SK-N-SH (cell line): ENCODE measurements at regions not wholly inside any gene's neighbourhood (a gene's known extent, or its start where the extent isn't known, plus 50 kb on each side); places are given as distances from the start of the nearest gene placed in this dataset.

Experiments used
- CTCF ChIA-PET: fragments of 300-600, 350-600 bp; formaldehyde crosslinking; extraction: SDS; loops from one replicate; lab custom pipeline; 2021; lab: Yijun Ruan, JAX
- POLR2A ChIA-PET: fragments of 350-600 bp; sonication (Branson Sonifier 250); formaldehyde crosslinking; extraction: SDS; loops from one replicate; lab custom pipeline; 2020; ENCODE audit warnings: antibody characterized with exemption, inconsistent platforms; lab: Yijun Ruan, JAX
- DNase-seq: peaks from one replicate; pipeline ENCODE4 v3.0.0; 2012
- H2AFZ ChIP-seq: fragments of 200-600 bp; sonication (generic); 2 replicates; pipeline ENCODE4 v1.8.1; 2016; ENCODE audit warnings: antibody characterized with exemption, mild to moderate bottlenecking, low read depth
- H3F3A ChIP-seq: fragments of 200-600 bp; sonication (generic); replicated peaks from 2 replicates; pipeline ENCODE3; 2016; ENCODE audit warnings: antibody characterized with exemption, mild to moderate bottlenecking; ENCODE audit not compliant: insufficient read depth
- H3K27ac ChIP-seq, 2 experiments: fragments of 200-500 bp in 1 of 2; fragments of 200-600 bp in 1 of 2; sonication (Bioruptor generic) in 1 of 2; sonication (generic), shearing (Covaris generic) in 1 of 2; 2 replicates each; pipeline versions ENCODE4 v1.5.1 to v1.6.1; 2014 to 2016; ENCODE audit warnings: low read depth in 2 of 2, inconsistent platforms in 1 of 2, low read length in 1 of 2, mild to moderate bottlenecking in 1 of 2, mixed read lengths in 1 of 2
- H3K27me3 ChIP-seq: fragments of 200-600 bp; sonication (generic), shearing (Covaris generic); 2 replicates; pipeline ENCODE4 v1.6.1; 2016; ENCODE audit warnings: mixed run types; ENCODE audit not compliant: insufficient read depth
- H3K36me3 ChIP-seq, 2 experiments: fragments of 200-500 bp in 1 of 2; fragments of 200-600 bp in 1 of 2; sonication (Bioruptor generic) in 1 of 2; sonication (generic) in 1 of 2; replicated peaks in 1 of 2; 2 replicates each; pipeline versions ENCODE3 to v1.5.1; 2014 to 2016; ENCODE audit warnings: low read length in 1 of 2, mild to moderate bottlenecking in 1 of 2; ENCODE audit not compliant: insufficient read depth in 2 of 2, control insufficient read depth in 1 of 2
- H3K4me1 ChIP-seq, 2 experiments: fragments of 200-500 bp in 1 of 2; fragments of 200-600 bp in 1 of 2; sonication (Bioruptor generic) in 1 of 2; sonication (generic), shearing (Covaris generic) in 1 of 2; 2 replicates each; pipeline versions ENCODE4 v1.5.1 to v1.6.1; 2014 to 2016; ENCODE audit warnings: low read depth in 1 of 2, low read length in 1 of 2, mixed run types in 1 of 2; ENCODE audit not compliant: insufficient read depth in 2 of 2, control insufficient read depth in 1 of 2
- H3K4me2 ChIP-seq: fragments of 200-600 bp; sonication (generic), shearing (Covaris generic); 2 replicates; pipeline ENCODE4 v1.6.1; 2017; ENCODE audit warnings: mixed run types
- H3K4me3 ChIP-seq, 2 experiments: fragments of 200-500 bp in 1 of 2; fragments of 200-600 bp in 1 of 2; sonication (Bioruptor generic) in 1 of 2; sonication (generic), shearing (Covaris generic) in 1 of 2; 2 replicates each; pipeline versions ENCODE4 v1.5.1 to v1.8.1; 2014 to 2016; ENCODE audit warnings: low read depth in 2 of 2, inconsistent platforms in 1 of 2, low read length in 1 of 2, mild to moderate bottlenecking in 1 of 2, mixed read lengths in 1 of 2, moderate library complexity in 1 of 2
- H3K79me2 ChIP-seq: fragments of 200-600 bp; sonication (generic); 2 replicates; pipeline ENCODE4 v1.8.1; 2017; ENCODE audit warnings: mild to moderate bottlenecking; ENCODE audit not compliant: insufficient read depth
- H3K9ac ChIP-seq: fragments of 200-600 bp; sonication (generic); 2 replicates; pipeline ENCODE4 v1.6.1; 2017; ENCODE audit warnings: mixed run types
- H3K9me2 ChIP-seq: fragments of 200-600 bp; sonication (generic); 2 replicates; pipeline ENCODE4 v1.6.1; 2017; ENCODE audit warnings: mixed run types
- H3K9me3 ChIP-seq: fragments of 200-600 bp; sonication (generic); 2 replicates; pipeline ENCODE4 v1.6.1; 2017; ENCODE audit warnings: mixed run types, mild to moderate bottlenecking, moderate library complexity
- H4K20me1 ChIP-seq: fragments of 200-600 bp; sonication (generic); 2 replicates; pipeline ENCODE4 v1.6.1; 2017; ENCODE audit warnings: mild to moderate bottlenecking, mixed run types; ENCODE audit not compliant: insufficient read depth
- CHD2 ChIP-seq: fragments of 150-350 bp; IDR thresholded peaks from 2 replicates; pipeline ENCODE4 v1.6.1; 2018; ENCODE audit warnings: low read length; ENCODE audit not compliant: partially characterized antibody
- EP300 ChIP-seq, 2 experiments: IDR thresholded peaks; 2 replicates each; pipeline versions ENCODE4 v1.4.0 to v1.6.1; 2012; ENCODE audit warnings: borderline replicate concordance in 1 of 2, low read depth in 1 of 2, low read length in 1 of 2
- EZH2phosphoT487 ChIP-seq: fragments of 200-600 bp; sonication (generic); IDR thresholded peaks from 2 replicates; pipeline ENCODE4 v1.6.1; 2017; ENCODE audit warnings: low read depth, mixed run types, mild to moderate bottlenecking, antibody characterized with exemption, moderate library complexity, borderline replicate concordance
- FOSL2 ChIP-seq: IDR thresholded peaks from 2 replicates; pipeline ENCODE4 v1.4.0; 2012; ENCODE audit warnings: low read depth, mild to moderate bottlenecking, moderate library complexity, borderline replicate concordance
- FOXJ3 ChIP-seq: sonication (generic); formaldehyde crosslinking; IDR thresholded peaks from 2 replicates; pipeline ENCODE4 v1.5.1; 2020; ENCODE audit warnings: mild to moderate bottlenecking, missing genetic modification reagents
- FOXM1 ChIP-seq: IDR thresholded peaks from 2 replicates; pipeline ENCODE4 v1.4.0; 2012; ENCODE audit warnings: low read depth, mild to moderate bottlenecking
- GABPA ChIP-seq: IDR thresholded peaks from 2 replicates; pipeline ENCODE4 v1.4.0; 2012; ENCODE audit warnings: low read depth, mild to moderate bottlenecking
- GATA2 ChIP-seq: sonication (generic); formaldehyde crosslinking; IDR thresholded peaks from 2 replicates; pipeline ENCODE4 v1.5.0; 2020; ENCODE audit warnings: mild to moderate bottlenecking, missing genetic modification reagents
- MEF2A ChIP-seq: IDR thresholded peaks from 2 replicates; pipeline ENCODE4 v1.4.0; 2012; ENCODE audit warnings: low read depth, borderline replicate concordance
- MXI1 ChIP-seq: IDR thresholded peaks from 2 replicates; pipeline ENCODE4 v1.6.1; 2012; ENCODE audit warnings: mild to moderate bottlenecking, low read depth, low read length, improper control_type of control experiment
- NFIC ChIP-seq: IDR thresholded peaks from 2 replicates; pipeline ENCODE4 v1.4.0; 2012; ENCODE audit warnings: borderline replicate concordance
- POLR2AphosphoS5 ChIP-seq: IDR thresholded peaks from 2 replicates; pipeline ENCODE4 v1.6.1; 2012; ENCODE audit warnings: low read depth, low read length
- RCOR1 ChIP-seq: fragments of 150-350 bp; IDR thresholded peaks from 2 replicates; pipeline ENCODE4 v1.6.1; 2017; ENCODE audit warnings: antibody characterized with exemption, low read length
- SIN3A ChIP-seq: IDR thresholded peaks from 2 replicates; pipeline ENCODE4 v1.6.1; 2012; ENCODE audit warnings: low read depth, mild to moderate bottlenecking, low read length, moderate library complexity, borderline replicate concordance
- SMC3 ChIP-seq: IDR thresholded peaks from 2 replicates; pipeline ENCODE4 v1.6.1; 2012; ENCODE audit warnings: low read depth, low read length, improper control_type of control experiment
- TAF1 ChIP-seq: IDR thresholded peaks from 2 replicates; pipeline ENCODE4 v1.6.1; 2012; ENCODE audit warnings: low read depth, mild to moderate bottlenecking, low read length, moderate library complexity, borderline replicate concordance
- YY1 ChIP-seq: IDR thresholded peaks from 2 replicates; pipeline ENCODE4 v1.4.0; 2012; ENCODE audit warnings: low read depth, mild to moderate bottlenecking
- WGBS: methylation state at CpG from one replicate; pipeline ENCODE4 v1.1.6; 2017; ENCODE audit warnings: low lambda C conversion rate; 5-methylcytosine and 5-hydroxymethylcytosine counted together
- TF ChIP-seq, protein P1 (sequence below): fragments of 150-350 bp; IDR thresholded peaks from 2 replicates; pipeline ENCODE4 v1.6.1; 2016; ENCODE audit warnings: mild to moderate bottlenecking, low read depth, low read length

DNA sequence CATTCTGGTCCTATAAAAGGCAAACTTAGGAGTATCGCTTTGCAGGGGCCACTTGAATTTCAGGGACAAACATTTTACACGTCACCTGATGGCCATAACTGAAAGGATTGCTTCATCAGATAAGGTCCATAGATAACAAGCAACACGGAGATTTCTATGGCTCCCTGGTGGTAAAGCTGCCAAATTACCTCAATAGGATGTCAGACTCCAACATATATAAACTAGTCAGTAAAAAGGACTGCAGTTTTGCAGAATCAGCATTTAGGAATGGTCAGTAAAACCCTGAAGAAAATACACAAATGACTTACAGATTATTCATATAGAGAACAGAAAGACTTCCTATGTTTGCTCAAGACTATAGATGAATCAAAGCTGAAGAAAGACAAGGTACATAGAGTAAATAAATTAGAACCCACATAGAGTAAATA is 66.1 kb upstream of the GRIP1 start:
- H2AFZ ChIP-seq = no peak overlapping the region
- H3K4me2 ChIP-seq = no peak overlapping the region
- H3K9ac ChIP-seq = no peak overlapping the region
- no peaks in the 10 kb centered on the region for H3K79me2 ChIP-seq
- no peak overlapping the region for H3K4me3 ChIP-seq
- no peaks in the 10 kb centered on the region for H3K9me3 ChIP-seq
- 14% methylated on average over 3 of the region's 3 CpGs for WGBS
- H3K36me3 ChIP-seq = no peaks in the 10 kb centered on the region
- no peaks in the 10 kb centered on the region for H4K20me1 ChIP-seq
- no peaks in the 10 kb centered on the region for H3K9me2 ChIP-seq
- DNase-seq = no peak
- no peak for TF ChIP-seq GABPA
- no peak for TF ChIP-seq EZH2phosphoT487
- no peak for TF ChIP-seq FOXM1
- no peaks in the 10 kb centered on the region for H3K27me3 ChIP-seq
- ChIA-PET CTCF (no interaction called here), POLR2A (no interaction called here)
- H3F3A ChIP-seq = no peaks in the 10 kb centered on the region
- H3K27ac ChIP-seq = no peak overlapping the region
- H3K4me1 ChIP-seq = no peaks in the 10 kb centered on the region

DNA sequence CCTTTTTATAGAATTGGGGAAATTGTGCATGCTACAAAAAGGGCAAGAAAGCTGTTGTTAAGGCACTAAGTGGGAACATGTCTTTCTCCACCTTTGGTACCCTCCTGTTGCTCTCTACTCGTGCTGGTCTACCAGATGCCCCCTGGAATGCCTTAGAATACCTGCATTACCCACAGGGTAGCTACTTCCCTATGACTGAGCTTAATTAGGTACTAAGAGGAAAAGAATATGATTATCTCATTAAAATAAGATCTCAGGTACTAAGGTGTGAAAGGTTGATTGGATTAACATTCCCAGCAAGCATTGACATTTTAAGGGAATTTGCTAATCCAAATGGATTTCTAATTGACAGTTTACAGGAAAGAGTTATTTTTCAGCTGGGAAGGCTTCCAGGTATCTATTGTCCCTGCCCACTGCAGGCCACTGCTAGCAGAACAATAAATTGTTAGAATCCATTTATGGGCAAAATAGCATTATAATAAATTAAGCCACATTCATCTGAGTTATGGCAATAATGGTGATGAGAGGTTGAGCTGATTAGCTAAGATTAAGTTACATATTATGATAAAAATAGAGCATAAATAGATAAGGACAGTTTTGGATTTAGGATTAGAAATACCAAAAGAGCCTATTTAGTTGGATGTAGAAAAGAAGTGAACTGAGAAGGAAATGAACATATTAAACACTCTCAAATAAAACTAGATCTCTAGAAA is 67.8 kb upstream of the GRIP1 start:
- Histone ChIP-seq H2AFZ (no peak overlapping the region), H4K20me1 (no peaks in the 10 kb centered on the region), H3F3A (no peaks in the 10 kb centered on the region), H3K27me3 (no peaks in the 10 kb centered on the region), H3K9me2 (no peaks in the 10 kb centered on the region), H3K36me3 (no peaks in the 10 kb centered on the region), H3K4me2 (no peak overlapping the region), H3K79me2 (no peaks in the 10 kb centered on the region), H3K9me3 (no peaks in the 10 kb centered on the region), H3K4me3 (no peak overlapping the region), H3K27ac (no peak overlapping the region), H3K4me1 (no peaks in the 10 kb centered on the region), H3K9ac (no peak overlapping the region)
- no peak for DNase-seq
- ChIA-PET POLR2A (no interaction called here), CTCF (interaction anchor here (1.6 kb wide), 1 partner anchor 15 kb away, joined by 4 read pairs; no protein-coding TSS in a partner anchor)
- TF ChIP-seq RCOR1 (no peak), SIN3A (no peak), TAF1 (no peak), EP300 (IDR thresholded peaks at IDR 0.05; ENCODE audit: borderline replicate concordance in 1 of 2, low read depth in 1 of 2, low read length in 1 of 2) (no peak), MEF2A (no peak), FOXJ3 (CRISPR knock-in tag) (no peak), EZH2phosphoT487 (no peak), GATA2 (CRISPR knock-in tag) (no peak), SMC3 (no peak), CHD2 (no peak), YY1 (no peak), POLR2AphosphoS5 (no peak), FOXM1 (no peak), FOSL2 (no peak), MXI1 (no peak), NFIC (no peak)
- TF ChIP-seq, protein P1, sequence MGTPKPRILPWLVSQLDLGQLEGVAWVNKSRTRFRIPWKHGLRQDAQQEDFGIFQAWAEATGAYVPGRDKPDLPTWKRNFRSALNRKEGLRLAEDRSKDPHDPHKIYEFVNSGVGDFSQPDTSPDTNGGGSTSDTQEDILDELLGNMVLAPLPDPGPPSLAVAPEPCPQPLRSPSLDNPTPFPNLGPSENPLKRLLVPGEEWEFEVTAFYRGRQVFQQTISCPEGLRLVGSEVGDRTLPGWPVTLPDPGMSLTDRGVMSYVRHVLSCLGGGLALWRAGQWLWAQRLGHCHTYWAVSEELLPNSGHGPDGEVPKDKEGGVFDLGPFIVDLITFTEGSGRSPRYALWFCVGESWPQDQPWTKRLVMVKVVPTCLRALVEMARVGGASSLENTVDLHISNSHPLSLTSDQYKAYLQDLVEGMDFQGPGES = no peak
- WGBS = 0% methylated on average over 1 of the region's 1 CpG
